ENCODE measurements at regions not wholly inside any gene's neighbourhood (a gene's known extent, or its start where the extent isn't known, plus 50 kb on each side); places are given as distances from the start of the nearest gene placed in this dataset.

- TF ChIP-seq, protein P1, sequence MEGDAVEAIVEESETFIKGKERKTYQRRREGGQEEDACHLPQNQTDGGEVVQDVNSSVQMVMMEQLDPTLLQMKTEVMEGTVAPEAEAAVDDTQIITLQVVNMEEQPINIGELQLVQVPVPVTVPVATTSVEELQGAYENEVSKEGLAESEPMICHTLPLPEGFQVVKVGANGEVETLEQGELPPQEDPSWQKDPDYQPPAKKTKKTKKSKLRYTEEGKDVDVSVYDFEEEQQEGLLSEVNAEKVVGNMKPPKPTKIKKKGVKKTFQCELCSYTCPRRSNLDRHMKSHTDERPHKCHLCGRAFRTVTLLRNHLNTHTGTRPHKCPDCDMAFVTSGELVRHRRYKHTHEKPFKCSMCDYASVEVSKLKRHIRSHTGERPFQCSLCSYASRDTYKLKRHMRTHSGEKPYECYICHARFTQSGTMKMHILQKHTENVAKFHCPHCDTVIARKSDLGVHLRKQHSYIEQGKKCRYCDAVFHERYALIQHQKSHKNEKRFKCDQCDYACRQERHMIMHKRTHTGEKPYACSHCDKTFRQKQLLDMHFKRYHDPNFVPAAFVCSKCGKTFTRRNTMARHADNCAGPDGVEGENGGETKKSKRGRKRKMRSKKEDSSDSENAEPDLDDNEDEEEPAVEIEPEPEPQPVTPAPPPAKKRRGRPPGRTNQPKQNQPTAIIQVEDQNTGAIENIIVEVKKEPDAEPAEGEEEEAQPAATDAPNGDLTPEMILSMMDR (IDR thresholded peaks at IDR 0.05) = no peak
- TF ChIP-seq POLR2AphosphoS5 (IDR thresholded peaks at IDR 0.05) (no peak), POLR2A (IDR thresholded peaks at IDR 0.05) (no peak)
These were observed 79.2 kb downstream of the RIPK4 start for GRCh38 chr21:41687633-41688032.
